LNCAP (cell line): ENCODE measurements at regions not wholly inside any gene's neighbourhood (a gene's known extent, or its start where the extent isn't known, plus 50 kb on each side); places are given as distances from the start of the nearest gene placed in this dataset.

Source experiments
- CTCF ChIP-seq: fragments of 450-650 bp; IDR thresholded peaks from 2 replicates; pipeline ENCODE4 v1.5.1; 2017; ENCODE audit warnings: mild to moderate bottlenecking

- TF ChIP-seq CTCF, result no peak
Measured at GRCh38 chr6:139587469-139587868, 213.0 kb upstream of the CITED2 start.

GRCh38 chr6:139586273-139586672 is 211.8 kb upstream of the CITED2 start:
- TF ChIP-seq CTCF, result no peak

GRCh38 chr6:139584599-139584998 is 210.2 kb upstream of the CITED2 start:
- TF ChIP-seq CTCF, result no peak

GRCh38 chr6:139583420-139583819 is 209.0 kb upstream of the CITED2 start:
- TF ChIP-seq CTCF, result no peak

GRCh38 chr6:139582956-139583355 is 208.5 kb upstream of the CITED2 start:
- TF ChIP-seq CTCF, result no peak

- TF ChIP-seq CTCF, result no peak
Measured at GRCh38 chr6:139581485-139581865, 207.0 kb upstream of the CITED2 start.

GRCh38 chr6:139580592-139581484 is 206.4 kb upstream of the CITED2 start:
- no peak for TF ChIP-seq CTCF
